NCI-H1436 treated with DMSO at 0.1 percent for 48 hours (cell line): ENCODE measurements at regions not wholly inside any gene's neighbourhood (a gene's known extent, or its start where the extent isn't known, plus 50 kb on each side); places are given as distances from the start of the nearest gene placed in this dataset.
A peak's percentile ranks its signal among the peaks of the same experiment; 100 is the strongest.

Experiments used
- DNase-seq: peaks from one replicate; lab custom pipeline; 2025; lab: John Stamatoyannopoulos, UW

DNA sequence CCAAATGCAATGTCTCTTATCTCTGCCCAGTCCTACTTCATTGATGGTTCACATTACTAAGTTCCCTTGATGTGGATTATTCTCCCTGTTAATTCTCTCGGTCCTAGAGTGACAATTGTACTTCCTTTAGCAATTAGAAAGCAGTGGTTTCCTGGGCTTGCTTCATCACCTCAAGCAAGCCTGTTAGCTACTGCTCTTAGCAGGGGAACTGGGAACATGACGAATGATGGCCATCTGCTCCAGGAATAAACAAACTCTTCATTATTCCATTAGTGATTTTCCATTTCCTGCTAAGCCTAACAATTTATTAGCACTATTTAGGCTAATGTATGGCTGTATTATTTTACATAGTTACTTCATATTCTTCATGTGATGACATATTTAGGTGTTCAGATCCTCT, 331.8 kb downstream of the MTX2 start:
- no peak for DNase-seq

DNA sequence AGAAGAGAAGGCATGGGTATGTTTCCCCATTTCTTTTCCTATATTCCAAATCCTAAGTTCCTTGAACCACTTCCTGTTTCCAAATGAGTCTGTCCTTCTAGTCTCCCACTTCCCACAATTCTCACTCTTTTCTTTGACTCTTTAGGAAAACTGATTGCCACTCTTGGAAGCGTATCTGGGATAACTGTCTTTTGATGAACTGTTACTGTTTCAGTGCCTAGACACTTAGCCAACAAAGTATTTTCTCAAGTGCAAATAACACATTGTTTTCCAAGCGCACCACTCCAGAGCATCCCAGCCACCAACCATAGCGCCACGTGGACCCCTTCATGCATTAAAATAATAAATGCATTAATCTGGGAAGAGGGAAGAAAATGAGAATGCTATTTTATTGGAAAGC, 342.8 kb downstream of the MTX2 start:
- DNase-seq = no peak

DNA sequence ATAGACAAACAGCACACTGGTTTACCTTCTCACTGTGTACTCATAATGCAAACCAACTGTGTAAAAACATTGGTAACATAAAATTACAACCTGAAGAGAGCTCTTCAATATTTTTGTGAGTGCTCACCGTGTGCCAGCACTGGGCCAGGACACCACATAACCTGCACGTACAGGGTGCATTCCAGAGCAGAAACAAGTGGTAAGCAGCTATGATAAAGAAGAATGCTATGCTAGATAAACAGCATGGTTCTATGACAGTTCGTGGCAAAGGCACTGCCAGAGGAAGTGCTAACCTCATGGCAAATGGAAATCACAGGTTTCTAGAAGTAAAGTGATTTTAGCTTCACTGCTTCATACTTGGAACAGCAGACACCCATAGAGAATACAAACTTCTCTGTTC, 343.5 kb downstream of the MTX2 start:
- no peak for DNase-seq

DNA sequence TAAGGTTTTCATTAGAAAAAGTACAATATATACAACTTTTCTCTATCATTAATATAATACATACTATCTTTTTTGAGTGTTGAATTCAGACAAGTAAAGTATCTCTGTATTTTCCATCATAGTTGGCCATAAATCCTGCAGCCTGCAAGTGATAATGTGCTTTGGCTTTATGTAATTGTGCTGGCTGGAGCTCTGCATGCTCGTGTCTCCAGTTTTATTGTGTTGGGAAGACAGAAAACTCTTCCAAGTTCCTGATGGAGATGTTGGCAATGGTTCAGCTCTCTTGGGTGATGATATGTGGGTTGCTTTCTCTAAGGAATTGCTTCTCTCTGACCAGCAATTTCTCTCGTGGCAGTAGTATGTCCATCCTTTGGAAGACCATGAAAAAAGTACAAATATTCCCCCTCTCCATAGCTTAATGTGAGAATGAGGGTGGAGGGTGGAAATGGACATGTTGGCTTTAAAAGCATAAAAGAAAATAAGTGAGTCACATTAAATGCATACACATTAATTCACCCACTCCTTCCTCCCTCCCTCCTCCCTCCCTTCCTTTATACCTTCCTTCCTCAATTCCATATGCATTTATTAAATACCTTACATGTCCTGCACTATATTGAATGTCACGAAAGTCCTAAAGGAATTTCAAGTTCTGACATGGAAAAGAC, 344.2 kb downstream of the MTX2 start:
- DNase-seq = no peak

DNA sequence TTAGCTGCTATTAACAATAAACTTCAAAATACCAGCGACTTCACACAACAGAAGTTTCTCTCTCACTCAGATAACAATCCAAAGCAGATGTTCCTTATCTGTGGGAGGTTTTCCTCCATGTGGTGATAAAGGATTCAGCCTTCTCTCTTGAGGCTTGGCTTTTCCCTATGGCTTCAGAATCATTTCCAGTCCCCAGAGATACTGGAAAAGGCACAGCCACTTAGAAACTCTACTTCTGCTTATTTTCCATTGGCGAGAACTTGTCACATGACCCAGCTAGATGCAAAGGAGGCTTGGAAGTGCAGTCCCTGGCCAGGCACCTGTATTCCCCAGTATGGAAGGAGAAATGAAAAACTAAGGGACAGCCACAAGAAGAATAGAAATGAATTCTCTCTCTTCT, 344.8 kb downstream of the MTX2 start:
- no peak for DNase-seq

DNA sequence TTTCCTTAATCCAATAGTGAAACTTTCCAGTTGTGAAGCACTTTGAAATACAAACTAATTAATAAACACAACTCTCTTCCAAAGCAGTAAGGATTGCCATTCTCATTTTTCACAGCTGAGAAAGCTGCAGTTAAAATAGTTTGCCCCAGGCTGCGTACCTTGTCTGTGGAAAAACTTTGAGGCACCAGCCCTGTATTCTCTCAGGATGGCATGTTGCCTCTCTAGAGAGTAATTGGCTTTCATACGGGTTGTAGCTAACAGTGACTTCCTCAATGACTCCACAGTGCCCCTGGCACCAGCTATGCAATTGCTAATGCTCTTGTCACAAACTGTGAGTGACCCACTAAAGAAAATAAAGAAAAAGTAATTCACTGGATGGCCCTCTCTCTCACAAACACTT, 345.7 kb downstream of the MTX2 start:
- no peak for DNase-seq

DNA sequence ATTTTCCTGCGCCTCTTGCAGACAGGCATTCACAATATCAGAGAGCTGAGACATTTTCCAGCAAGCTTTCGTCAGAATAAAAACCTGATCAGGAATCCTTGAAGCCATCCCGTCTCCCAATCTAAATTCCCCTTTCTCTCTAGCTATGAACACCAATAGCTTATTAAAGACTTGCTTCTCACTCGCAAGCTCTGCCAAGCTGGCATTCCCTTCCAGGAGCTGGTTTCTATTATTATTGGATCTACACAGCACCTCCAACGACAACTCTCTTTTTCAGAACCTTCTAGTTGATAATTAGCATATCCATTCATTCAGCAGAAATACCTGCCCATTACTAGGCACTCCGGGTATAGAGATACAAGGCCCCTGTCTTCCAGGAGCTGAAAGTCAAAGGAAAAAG, 350.3 kb downstream of the MTX2 start:
- no peak for DNase-seq

DNA sequence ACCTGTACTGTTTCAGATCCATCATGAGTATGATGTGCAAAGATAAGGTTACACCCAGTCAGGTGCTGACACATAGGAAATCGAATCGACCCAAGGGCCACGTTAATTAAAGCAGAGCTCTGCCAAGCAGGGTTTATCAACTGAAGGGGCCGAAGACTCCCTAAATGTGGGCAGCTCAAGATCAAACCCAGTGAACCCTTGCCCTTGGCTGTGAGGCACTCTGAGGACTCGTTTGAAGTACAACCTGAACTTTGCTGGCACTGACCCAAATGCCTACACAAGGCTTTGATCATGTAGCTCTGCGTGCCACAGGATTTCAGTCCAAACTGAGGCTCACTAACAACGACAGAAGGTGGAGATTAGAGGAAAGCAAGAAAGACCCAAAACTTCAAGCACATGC, 352.1 kb downstream of the MTX2 start:
- no peak for DNase-seq

DNA sequence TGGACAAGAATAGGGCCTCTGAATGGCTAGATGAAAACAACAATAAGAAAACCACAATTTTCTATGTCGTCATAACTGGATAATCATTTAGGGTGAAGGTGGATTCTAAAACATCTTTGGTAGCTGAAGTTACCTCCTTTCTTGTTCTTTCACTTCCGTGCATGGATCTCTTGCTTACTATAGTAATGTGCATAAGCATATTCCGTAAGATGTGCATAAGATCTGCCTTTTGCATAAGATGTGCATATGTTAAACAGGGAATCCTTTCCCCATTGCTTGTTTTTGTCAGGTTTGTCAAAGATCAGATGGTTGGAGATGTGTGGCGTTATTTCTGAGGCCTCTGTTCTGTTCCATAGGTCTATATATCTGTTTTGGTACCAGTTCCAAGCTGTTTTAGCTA, 353.6 kb downstream of the MTX2 start:
- no peak for DNase-seq

DNA sequence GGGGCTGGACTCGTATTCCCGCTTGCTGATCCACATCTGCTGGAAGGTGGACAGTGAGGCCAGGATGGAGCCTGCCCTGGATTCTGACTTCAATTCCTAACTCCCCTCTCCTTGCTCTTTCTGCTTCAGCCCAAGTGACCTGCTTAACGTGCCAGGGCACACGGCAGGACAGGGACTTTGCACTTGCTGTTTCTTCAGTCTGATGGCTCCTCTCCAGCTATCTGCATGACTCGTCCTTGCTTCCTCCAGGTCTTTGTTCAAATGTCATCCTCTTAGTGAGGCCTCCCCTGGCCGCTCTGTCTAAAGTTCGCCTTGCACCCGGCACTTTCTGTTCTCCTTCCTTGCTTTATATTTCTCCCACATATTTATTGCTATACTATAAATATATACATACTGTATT, 357.6 kb downstream of the MTX2 start:
- no peak for DNase-seq

DNA sequence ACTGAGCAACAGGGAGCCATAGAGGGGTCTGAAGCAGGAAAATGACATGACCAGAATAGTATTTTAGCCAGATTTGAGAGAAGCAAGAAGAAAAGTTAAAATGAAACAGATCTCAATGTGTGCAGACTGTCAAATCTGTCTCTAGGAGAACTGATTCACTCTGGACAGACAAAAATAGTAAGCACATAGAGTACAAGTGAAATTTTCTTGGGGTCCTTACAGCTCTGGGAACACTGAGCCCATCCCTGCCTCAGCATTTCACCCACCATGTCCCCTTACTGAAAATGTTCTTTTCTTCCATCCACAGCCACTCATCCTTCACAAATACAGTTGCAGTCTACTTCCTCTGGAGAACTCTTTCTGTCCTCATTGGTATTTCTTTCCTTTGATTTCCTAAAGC, 359.2 kb downstream of the MTX2 start:
- no peak for DNase-seq

DNA sequence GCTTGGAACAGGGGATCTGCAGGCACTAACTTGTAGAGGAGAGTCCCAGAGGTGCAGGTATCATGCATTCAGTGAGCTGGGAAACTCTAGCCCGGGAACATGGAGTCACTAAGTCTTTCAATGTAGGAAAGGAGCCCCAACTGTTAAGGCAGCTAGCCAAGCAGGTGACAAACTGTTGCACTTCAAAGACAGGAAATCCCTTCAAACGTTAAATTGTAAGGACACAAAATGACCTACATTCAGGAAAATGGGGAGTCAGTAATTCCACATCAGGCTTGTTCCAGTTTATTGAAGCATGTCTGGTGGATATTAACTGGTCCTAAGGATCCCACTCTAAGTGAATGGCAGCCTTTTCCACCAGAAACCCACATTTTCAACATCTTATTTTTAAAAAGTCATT, 364.5 kb downstream of the MTX2 start:
- no peak for DNase-seq

DNA sequence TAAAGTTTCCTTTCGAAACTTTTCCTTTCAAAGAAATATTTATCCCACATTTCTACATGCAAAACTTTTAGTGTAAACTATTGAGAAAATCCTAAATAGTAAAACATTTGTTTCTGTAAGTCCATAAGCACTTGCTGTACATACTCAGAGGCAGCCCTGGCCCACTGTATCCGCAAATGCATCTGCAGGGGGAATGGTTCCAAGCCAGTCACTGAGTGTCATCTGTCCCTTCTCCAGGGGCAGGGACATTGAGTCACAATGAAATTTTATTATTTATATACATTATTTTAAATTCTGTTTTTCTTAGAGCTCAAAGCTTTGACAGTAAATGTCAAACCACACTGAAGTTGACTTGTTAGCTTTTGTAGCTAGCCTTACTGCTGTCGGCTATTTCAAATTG, 367.2 kb downstream of the MTX2 start:
- DNase-seq = no peak

DNA sequence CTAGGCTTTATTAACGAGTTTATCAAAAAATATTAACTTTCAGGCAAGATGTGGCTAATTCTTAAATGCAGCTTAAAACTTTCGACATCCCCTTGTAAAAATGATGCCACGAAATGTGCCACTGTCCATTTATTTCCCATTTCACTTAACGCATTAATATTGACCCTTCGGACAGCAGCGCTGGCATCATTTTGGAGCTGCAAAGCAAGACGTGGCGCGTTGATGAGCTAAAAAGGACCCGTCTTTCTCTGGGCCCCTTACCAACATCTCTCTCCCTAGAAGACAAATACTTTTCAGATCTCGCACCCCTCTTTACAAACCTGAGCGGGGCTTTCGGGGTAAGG, 367.9 kb downstream of the MTX2 start:
- DNase-seq = no peak

DNA sequence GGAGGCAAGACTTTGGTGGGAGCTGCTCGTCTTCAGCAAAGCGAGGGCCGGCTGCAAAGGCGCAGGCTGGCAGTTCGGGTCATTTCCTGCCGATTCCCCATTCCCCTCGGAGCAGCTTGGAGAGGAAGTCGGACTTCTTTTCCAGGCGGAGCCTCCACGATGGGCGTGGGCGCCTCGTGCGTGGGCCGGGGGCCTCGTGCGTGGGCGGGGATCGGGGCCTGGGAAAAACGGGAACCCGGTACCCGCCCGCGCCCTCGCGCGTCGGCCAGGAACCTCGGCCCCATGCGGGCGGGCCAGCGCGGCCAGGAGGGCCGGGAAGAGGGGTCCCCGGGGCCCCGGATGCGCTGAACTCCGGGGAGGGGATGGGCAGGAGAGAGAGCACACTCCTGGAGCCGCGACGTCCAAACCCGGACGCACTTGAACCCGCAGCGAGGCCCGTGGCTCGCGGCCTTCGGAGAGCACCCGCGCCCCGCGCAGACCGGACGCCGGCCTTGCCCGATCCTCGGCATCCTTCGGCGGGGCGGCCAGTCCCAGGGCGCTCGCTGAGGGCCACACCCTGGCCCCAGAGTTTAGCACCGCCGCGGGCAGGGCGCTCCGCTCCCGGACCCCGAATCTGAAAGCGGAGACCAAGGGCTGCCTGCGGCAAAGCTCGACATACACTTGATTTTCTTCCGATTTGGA, 368.4 kb downstream of the MTX2 start:
- no peak for DNase-seq

DNA sequence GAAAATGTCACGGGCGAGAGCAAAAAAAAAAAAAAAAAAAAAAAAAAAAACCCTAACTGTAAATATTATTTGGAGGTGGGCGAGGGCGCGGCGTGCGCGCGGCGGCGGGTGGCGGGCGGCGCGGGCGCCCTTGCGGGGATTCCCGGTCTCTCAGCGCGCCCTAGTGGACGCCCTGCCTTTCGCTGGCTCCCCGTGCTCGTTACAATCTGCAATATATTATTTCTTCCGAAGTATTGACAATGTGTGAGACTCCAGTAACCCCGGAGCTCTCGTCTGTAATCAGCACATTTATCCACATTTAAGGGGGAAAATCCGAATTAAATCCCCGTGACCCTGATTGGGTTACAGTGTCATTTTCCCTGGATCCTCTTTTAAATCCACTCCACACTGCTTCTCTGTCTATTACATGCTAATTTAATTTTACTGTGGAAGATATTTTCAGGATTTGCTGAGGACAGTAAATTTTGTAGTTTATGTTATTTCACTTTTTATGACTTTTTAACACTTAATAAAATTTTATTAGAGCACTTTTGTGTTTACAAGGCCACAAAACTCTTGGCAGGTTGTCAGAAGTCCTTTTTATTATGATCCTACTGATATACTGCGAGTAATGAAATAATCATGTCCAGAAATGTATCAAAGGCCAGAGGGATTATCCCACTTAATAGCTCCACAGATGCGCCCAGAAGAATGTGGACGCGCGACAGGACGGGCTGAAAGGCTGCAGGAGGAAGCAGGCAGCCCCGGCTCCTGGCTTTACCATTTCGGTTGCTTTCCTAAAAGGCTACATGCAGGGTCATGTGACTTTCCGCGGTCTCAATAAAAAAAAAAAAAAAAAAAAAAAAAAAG, 369.1 kb downstream of the MTX2 start:
- DNase-seq = peak; percentile 16

DNA sequence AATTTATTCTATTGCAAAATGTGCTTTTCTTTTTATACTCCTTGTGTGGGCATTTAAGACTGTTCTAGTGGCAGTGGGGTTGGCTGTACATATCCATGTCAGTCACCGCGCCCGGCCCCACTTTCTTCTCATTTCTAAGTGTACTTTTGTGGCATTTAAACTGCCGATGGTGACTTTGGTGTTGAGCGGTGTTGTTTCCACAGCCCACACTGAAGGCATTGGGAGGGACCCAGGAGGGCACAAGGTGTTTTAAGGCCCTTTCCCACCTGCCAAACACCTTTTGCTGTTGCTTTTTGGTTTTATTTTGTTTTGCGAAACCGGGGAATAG, 369.7 kb downstream of the MTX2 start:
- DNase-seq = no peak

DNA sequence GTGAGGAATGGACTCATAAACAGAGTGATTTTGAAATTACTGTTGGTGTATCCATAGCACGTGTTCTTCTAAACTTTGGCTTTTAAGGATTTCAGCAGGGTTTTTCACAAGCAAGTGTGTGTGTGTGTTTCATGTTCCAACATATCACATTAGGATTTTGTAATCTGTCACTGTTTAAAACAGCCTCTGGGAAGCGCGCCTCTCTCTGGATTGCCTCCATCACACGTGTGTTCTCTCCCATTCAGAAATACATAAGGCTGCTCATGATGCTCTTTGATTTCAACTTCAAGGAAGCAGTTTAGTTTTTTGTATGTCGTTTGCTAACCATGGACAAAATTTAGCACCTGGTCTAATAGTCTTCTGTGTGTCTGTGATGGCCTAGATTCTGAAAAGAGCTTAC, 370.4 kb downstream of the MTX2 start:
- DNase-seq = no peak

DNA sequence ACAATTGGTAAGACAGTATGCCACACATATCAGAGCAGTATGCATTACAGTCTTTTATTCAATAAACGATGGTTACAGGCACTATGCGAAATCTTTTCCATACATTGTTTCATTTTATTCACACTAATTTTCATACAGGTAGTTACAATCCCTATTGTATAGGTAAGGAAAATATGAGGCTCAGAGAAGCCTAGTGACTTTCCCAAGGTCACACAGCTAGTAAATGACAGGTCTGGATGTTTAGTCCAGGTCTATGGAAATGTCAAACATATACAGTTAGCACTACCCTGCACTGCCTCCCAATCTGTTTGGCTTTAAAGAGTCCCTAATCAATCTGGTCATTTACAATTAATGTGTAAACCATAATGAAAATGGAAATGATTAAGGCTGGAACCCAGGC, 372.2 kb downstream of the MTX2 start:
- DNase-seq = no peak

DNA sequence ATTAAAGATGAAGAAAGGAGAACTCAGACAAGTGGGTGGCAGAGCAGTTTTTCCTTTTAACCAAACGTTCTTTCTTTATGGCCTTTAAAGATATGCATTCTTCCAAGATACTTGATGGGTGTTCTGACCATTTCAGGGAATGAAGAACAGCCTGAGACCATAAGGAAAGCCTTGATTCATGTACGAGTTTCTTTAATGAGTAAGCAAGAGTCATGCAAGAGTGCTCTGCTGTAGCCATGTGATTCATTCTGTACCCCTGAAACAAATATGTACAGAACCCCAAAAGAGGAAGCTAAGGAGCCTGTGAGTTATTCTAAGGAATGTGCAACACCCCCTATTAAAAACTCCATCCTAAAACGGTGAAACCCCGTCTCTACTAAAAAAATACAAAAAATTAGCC, 372.8 kb downstream of the MTX2 start:
- no peak for DNase-seq

DNA sequence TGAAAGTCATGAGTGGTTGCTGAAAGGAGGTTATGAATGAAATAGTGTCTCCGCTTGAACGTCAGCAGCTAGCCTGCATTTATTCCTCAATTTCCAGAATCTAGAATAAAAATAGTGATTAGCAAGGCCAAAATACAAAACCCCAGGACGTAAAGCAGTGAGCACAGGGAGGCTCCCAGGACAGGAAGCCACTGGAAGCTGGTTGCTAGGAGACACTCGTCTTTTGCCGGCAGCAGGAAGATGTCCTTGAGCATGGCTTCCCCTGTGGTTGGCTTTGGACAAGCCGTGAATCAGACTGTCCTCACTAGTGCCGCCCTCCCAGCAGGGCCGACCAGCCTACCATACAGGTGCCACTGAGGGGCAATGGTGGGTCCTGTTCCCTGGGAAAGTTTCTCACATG, 374.4 kb downstream of the MTX2 start:
- no peak for DNase-seq

DNA sequence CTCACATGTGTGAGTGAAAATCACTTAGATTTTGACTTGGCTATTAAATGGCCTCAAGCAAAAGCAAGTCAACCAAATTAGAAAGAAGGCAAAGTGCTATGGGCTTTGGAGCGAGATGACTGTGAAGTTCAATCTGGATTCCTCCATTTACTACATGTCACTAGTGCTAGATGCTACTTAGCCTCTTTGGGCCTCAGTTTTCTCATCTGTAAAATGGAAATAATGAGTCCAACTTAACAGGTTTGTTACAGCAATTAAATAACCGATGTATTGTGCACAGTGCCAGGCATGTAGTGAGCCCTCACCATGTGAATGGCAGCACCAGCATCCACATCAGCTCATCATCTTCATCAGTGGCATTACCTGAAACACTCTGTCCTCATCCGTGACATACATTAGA, 376.3 kb downstream of the MTX2 start:
- DNase-seq = no peak

DNA sequence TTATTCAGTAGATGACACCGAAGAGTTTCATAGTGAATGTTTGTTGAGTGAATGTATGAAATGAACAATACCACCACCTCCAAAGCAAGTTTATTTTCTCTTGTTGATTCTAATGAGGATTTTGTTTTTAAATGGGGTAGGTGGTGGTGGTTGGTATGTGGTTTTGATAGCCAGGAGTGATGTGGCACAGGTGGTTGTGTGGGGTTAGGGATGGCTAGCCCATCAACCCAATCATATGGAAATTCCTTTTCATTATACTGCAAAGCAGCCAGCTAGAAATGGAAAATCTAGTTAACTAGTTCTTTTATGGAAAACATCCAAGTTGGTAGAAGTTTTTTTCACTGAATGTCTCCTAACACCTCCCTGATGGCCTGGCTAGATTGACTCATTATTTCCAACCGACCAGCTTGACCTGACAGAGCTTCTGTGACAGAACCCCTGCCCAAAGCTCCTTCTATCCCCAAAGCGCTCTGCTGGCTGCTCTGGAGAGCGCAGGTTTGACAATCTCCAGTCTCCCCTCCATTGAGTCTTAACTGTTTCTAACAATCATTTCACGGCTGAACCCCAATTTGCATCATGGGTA, 376.9 kb downstream of the MTX2 start:
- DNase-seq = no peak
